ENCODE measurements at regions not wholly inside any gene's neighbourhood (a gene's known extent, or its start where the extent isn't known, plus 50 kb on each side); places are given as distances from the start of the nearest gene placed in this dataset.

DNA sequence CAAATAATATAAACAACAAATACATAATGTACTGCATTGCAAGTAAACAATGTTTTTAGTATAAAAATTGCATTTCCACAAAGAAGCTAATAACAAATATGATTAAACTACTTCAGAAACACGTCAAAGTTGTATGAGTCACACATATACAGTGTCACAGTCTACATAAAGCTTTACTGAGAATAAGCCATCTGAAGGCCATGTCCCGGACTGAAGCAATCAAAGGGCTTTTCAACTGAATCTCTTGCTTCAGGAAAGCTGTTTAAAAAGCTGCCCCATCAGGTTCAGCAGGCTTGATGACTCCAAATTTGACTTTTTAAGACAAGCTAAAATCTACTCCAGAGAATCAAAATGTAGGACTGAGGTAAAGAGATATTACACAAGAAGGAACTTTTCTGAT is 1476.8 kb downstream of the ADGRL3 start:
- Histone ChIP-seq H3K27ac (no peak overlapping the region), H3K9me3 (peaks cover 0 to 6% of the 10 kb centered on the region in 2 donors), H3K4me3 (no peak overlapping the region), H3K27me3 (no peaks in the 10 kb centered on the region), H3K36me3 (no peaks in the 10 kb centered on the region), H3K4me1 (no peaks in the 10 kb centered on the region)
- TF ChIP-seq, protein P1, sequence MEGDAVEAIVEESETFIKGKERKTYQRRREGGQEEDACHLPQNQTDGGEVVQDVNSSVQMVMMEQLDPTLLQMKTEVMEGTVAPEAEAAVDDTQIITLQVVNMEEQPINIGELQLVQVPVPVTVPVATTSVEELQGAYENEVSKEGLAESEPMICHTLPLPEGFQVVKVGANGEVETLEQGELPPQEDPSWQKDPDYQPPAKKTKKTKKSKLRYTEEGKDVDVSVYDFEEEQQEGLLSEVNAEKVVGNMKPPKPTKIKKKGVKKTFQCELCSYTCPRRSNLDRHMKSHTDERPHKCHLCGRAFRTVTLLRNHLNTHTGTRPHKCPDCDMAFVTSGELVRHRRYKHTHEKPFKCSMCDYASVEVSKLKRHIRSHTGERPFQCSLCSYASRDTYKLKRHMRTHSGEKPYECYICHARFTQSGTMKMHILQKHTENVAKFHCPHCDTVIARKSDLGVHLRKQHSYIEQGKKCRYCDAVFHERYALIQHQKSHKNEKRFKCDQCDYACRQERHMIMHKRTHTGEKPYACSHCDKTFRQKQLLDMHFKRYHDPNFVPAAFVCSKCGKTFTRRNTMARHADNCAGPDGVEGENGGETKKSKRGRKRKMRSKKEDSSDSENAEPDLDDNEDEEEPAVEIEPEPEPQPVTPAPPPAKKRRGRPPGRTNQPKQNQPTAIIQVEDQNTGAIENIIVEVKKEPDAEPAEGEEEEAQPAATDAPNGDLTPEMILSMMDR (IDR thresholded peaks at IDR 0.05): no peak
- DNase-seq (ENCODE audit: low spot score): no peak

DNA sequence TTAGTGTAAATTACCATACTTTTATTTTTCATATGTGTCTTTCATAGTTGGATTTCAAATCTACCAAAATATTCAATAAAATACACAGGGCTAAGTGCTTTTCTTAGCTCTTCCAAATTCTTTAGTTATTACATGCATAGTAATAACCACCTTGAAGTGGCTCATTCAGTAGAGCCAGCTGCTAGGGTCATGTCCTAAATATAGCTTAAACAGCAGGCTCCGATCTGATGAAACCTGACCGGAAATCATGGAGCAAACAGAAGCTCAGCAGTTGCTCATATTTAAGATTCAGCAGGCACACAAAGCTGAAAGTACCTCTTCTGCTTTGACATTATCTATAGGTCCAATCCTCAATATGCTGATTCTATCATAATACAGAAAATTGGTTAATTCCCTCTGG is 1470.4 kb downstream of the ADGRL3 start:
- Histone ChIP-seq H3K4me3 (no peak overlapping the region), H3K27ac (no peak overlapping the region), H3K9me3 (no peaks in the 10 kb centered on the region), H3K36me3 (no peaks in the 10 kb centered on the region), H3K4me1 (no peaks in the 10 kb centered on the region), H3K27me3 (no peaks in the 10 kb centered on the region)
- no peak for DNase-seq (ENCODE audit: low spot score)
- TF ChIP-seq, protein P1 (IDR thresholded peaks at IDR 0.05): no peak

DNA sequence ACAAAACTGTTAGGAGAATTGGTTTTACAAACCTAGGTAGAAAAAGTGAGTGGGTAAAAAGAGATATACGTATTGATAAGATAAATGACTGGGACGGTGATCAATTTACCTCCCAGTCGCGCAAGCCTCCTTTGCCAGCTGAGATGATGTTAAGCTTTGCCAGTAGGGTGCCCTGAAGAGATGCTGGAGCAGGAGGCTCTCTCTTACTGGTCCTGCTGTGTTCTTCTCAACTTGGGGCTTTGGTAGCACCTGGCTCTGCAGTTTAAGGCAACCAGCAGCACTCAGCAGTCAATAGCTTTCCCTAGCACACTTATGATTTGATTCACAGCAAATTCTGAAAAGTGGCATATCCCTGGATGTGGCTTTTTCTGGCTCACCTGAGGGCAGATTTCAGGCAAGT is 1461.7 kb downstream of the ADGRL3 start:
- no peak overlapping the region for H3K4me3 ChIP-seq
- no peak overlapping the region for H3K27ac ChIP-seq
- no peaks in the 10 kb centered on the region for H3K9me3 ChIP-seq
- no peaks in the 10 kb centered on the region for H3K36me3 ChIP-seq
- H3K27me3 ChIP-seq: no peaks in the 10 kb centered on the region
- H3K4me1 ChIP-seq: peaks cover 0 to 4% of the 10 kb centered on the region in 2 donors
- TF ChIP-seq, protein P1 (IDR thresholded peaks at IDR 0.05): no peak
- DNase-seq (ENCODE audit: low spot score): no peak

DNA sequence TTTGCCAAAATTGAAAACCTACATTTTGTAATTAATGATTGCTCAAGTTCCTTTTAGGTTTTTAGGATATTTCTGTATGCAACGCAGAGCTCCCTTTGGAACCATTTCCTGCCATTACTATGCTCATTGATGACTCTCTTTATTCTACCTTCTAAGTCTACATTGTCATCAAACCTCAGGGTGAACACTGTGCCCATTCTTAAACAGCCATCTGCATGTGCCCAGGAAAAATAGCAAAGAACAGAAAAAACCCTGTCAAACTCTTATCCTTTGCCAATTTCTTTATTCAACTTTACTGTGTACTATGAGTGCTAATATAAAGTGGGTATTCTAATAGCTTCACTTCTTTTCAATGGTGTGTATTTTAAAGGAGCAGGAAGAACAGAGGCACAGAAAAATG is 1455.9 kb downstream of the ADGRL3 start:
- no peaks in the 10 kb centered on the region for H3K36me3 ChIP-seq

DNA sequence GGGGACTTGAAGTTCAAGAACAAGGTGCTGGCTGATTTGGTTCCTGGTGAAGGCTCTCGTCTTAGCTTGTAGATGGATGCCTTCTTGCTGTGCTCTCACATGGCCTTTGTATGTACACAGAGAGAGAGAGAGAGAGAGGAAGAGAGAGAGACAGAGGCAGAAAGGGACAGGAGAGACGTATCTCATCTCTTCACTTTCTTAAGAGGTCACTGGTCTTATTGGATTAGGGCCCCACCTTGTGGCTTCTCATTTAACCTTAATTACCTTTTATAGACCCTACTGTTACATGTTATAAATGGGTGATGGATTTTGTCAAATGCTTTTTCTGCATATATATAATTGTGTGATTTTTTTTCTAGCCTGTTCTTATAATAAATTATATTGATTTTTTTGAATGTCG is 1444.2 kb downstream of the ADGRL3 start:
- TF ChIP-seq, protein P1 (IDR thresholded peaks at IDR 0.05): peak in 1 of 2 donors; percentile 50
- H3K27ac ChIP-seq: no peak overlapping the region
- H3K36me3 ChIP-seq: no peaks in the 10 kb centered on the region
- H3K4me3 ChIP-seq: no peak overlapping the region
- H3K27me3 ChIP-seq: no peaks in the 10 kb centered on the region
- no peaks in the 10 kb centered on the region for H3K4me1 ChIP-seq
- no peak for DNase-seq (ENCODE audit: low spot score)
- no peaks in the 10 kb centered on the region for H3K9me3 ChIP-seq

More for the DNA sequence above, 1455.9 kb downstream of the ADGRL3 start:
- no peaks in the 10 kb centered on the region for H3K9me3 ChIP-seq
- H3K4me1 ChIP-seq: peaks cover 0 to 4% of the 10 kb centered on the region in 2 donors
- H3K27ac ChIP-seq: no peak overlapping the region
- TF ChIP-seq, protein P1 (IDR thresholded peaks at IDR 0.05): no peak
- DNase-seq (ENCODE audit: low spot score): no peak
- no peak overlapping the region for H3K4me3 ChIP-seq
- no peaks in the 10 kb centered on the region for H3K27me3 ChIP-seq

DNA sequence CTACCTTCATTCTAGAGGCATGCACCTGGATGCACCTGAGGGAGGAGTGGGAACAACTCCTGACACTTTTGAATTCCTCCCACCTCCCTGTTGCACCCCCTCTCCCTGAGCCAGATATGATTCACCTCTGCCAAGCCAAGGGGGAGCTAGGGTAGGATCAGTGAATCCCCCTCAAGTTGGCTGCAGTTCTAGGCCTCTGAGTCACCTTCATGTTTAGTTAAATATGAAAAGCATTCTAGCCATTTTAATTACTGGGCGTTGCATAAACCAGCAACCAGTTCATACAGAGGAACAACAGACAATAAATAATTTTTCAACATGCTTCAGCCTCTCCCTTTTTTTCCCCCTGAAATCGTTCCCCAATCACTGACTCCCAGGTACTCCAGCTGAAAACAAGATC is 1440.2 kb downstream of the ADGRL3 start:
- Histone ChIP-seq H3K27ac (no peak overlapping the region), H3K4me1 (no peaks in the 10 kb centered on the region), H3K4me3 (no peak overlapping the region), H3K9me3 (no peaks in the 10 kb centered on the region), H3K36me3 (no peaks in the 10 kb centered on the region), H3K27me3 (no peaks in the 10 kb centered on the region)
- TF ChIP-seq, protein P1 (IDR thresholded peaks at IDR 0.05): no peak
- no peak for DNase-seq (ENCODE audit: low spot score)
